OCI-LY7 (cell line): ENCODE measurements at regions not wholly inside any gene's neighbourhood (a gene's known extent, or its start where the extent isn't known, plus 50 kb on each side); places are given as distances from the start of the nearest gene placed in this dataset.

Experiments used
- CTCF ChIP-seq: fragments of 200-600 bp; sonication (generic); conservative IDR thresholded peaks from 2 replicates; pipeline ENCODE4 v1.5.1; 2014; ENCODE audit warnings: mild to moderate bottlenecking, antibody characterized with exemption, low read length, moderate library complexity, mixed read lengths
- EZH2phosphoT487 ChIP-seq: fragments of 200-600 bp; sonication (generic); IDR thresholded peaks from 2 replicates; pipeline ENCODE4 v1.6.1; 2018; ENCODE audit warnings: low read depth, borderline replicate concordance, mild to moderate bottlenecking, mixed run types, antibody characterized with exemption, low read length, moderate library complexity, mixed read lengths

GRCh38 chr2:67840460-67841068, 222.2 kb downstream of the C1D start:
- TF ChIP-seq CTCF (peak; percentile 84), EZH2phosphoT487 (no peak)
